CD4-positive, alpha-beta T cell treated with Interleukin-2 at 100 ng/mL for 4 hours (primary cell): ENCODE measurements at regions not wholly inside any gene's neighbourhood (a gene's known extent, or its start where the extent isn't known, plus 50 kb on each side); places are given as distances from the start of the nearest gene placed in this dataset.
A peak's percentile ranks its signal among the peaks of the same experiment; 100 is the strongest.

Source experiments
- DNase-seq: peaks from one replicate; pipeline ENCODE4 v3.0.0-alpha.2; 2020; ENCODE audit warnings: low spot score

GRCh38 chr10:61318429-61318828, 134.8 kb downstream of the TMEM26 start:
- no peak for DNase-seq

GRCh38 chr10:61317706-61318105, 135.5 kb downstream of the TMEM26 start:
- DNase-seq: no peak

GRCh38 chr10:61316676-61317265, 136.4 kb downstream of the TMEM26 start:
- no peak for DNase-seq

- DNase-seq: no peak
Observed at GRCh38 chr10:61314273-61314672, 138.9 kb downstream of the TMEM26 start.

GRCh38 chr10:61313460-61313859, 139.7 kb downstream of the TMEM26 start:
- no peak for DNase-seq

GRCh38 chr10:61304746-61305145, 148.4 kb downstream of the TMEM26 start:
- no peak for DNase-seq

GRCh38 chr10:61302124-61302523, 151.1 kb downstream of the TMEM26 start:
- no peak for DNase-seq

GRCh38 chr10:61301575-61301974, 151.6 kb downstream of the TMEM26 start:
- DNase-seq: no peak

- DNase-seq: no peak
Observed at GRCh38 chr10:61299841-61300240, 153.3 kb downstream of the TMEM26 start.

GRCh38 chr10:61299156-61299555, 154.0 kb downstream of the TMEM26 start:
- DNase-seq: no peak

GRCh38 chr10:61298194-61298593, 155.0 kb downstream of the TMEM26 start:
- no peak for DNase-seq

- no peak for DNase-seq
Observed at GRCh38 chr10:61296161-61296560, 157.0 kb downstream of the TMEM26 start.

GRCh38 chr10:61294131-61294530, 159.1 kb downstream of the TMEM26 start:
- no peak for DNase-seq

- DNase-seq: no peak
Observed at GRCh38 chr10:61289813-61290212, 163.4 kb downstream of the TMEM26 start.

- DNase-seq: peak; percentile 30
Observed at GRCh38 chr10:61286686-61287085, 166.5 kb downstream of the TMEM26 start.

GRCh38 chr10:61285749-61286148, 167.4 kb downstream of the TMEM26 start:
- DNase-seq: no peak

GRCh38 chr10:61284222-61284890, 168.8 kb downstream of the TMEM26 start:
- peak; percentile 54 for DNase-seq

- DNase-seq: no peak
Observed at GRCh38 chr10:61283481-61284221, 169.5 kb downstream of the TMEM26 start.

GRCh38 chr10:61283066-61283465, 170.1 kb downstream of the TMEM26 start:
- no peak for DNase-seq

- DNase-seq: no peak
Observed at GRCh38 chr10:61280303-61280702, 172.9 kb downstream of the TMEM26 start.

GRCh38 chr10:61279400-61279799, 173.8 kb downstream of the TMEM26 start:
- DNase-seq: no peak

- no peak for DNase-seq
Observed at GRCh38 chr10:61278556-61278955, 174.6 kb downstream of the TMEM26 start.

GRCh38 chr10:61272781-61273180, 180.4 kb downstream of the TMEM26 start:
- DNase-seq: no peak
